ENCODE measurements at regions not wholly inside any gene's neighbourhood (a gene's known extent, or its start where the extent isn't known, plus 50 kb on each side); places are given as distances from the start of the nearest gene placed in this dataset.

GRCh38 chr3:141425523-141426233, 57.4 kb downstream of the ZBTB38 start:
- no peak for DNase-seq (ENCODE audit: extremely low read depth, insufficient read length)
- H3K27me3 ChIP-seq (replicated peaks; ENCODE audit: control insufficient read depth, insufficient read depth, low read length): no peaks in the 10 kb centered on the region
- no peak for TF ChIP-seq CTCF (IDR thresholded peaks at IDR 0.05; ENCODE audit: insufficient read depth, low read length, poor library complexity, severe bottlenecking)
- no peak overlapping the region for H3K4me3 ChIP-seq (replicated peaks; ENCODE audit: low read depth, low read length)
- H3K36me3 ChIP-seq (ENCODE audit: control insufficient read depth, insufficient read depth, low read length): peaks cover 37% of the 10 kb centered on the region

DNA sequence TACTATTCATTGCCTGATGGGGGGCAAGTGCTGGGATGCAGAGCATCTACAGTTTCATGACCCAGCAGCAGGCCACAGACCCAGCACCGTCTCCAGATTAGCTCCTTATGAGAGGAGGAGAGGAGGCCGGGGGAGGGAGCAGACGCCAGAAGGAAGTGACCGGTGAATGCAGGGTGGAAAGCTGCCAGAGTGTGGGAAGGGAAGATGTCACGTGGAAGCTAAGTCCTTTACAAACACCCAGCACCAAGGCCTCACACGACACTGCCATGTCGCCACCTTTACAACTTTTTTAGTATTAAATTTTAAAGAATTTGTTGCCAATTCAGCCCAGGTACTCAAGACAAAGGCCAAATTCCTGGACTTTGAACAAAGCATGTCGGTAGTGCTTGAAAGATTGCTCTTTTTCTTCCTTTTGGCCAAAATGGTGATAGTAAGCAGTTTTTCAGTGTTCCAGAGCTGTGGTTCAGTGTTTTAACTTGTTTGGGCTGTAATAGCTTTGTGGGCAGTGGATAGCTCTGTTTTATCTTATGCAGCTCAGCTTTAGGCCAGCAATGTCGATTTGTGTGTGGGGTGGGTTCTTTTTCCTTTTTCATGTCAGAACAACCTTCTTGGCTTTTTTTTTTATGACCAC, 58.2 kb downstream of the ZBTB38 start:
- no peak for TF ChIP-seq CTCF (IDR thresholded peaks at IDR 0.05; ENCODE audit: insufficient read depth, low read length, poor library complexity, severe bottlenecking)
- Histone ChIP-seq H3K4me3 (replicated peaks; ENCODE audit: low read depth, low read length) (no peak overlapping the region), H3K27me3 (replicated peaks; ENCODE audit: control insufficient read depth, insufficient read depth, low read length) (no peaks in the 10 kb centered on the region), H3K36me3 (ENCODE audit: control insufficient read depth, insufficient read depth, low read length) (peaks cover 35% of the 10 kb centered on the region)
- no peak for DNase-seq (ENCODE audit: extremely low read depth, insufficient read length)

GRCh38 chr3:141427764-141428163, 59.1 kb upstream of the RASA2 start:
- H3K36me3 ChIP-seq (ENCODE audit: control insufficient read depth, insufficient read depth, low read length): peaks cover 28% of the 10 kb centered on the region
- DNase-seq (ENCODE audit: extremely low read depth, insufficient read length): no peak
- no peak for TF ChIP-seq CTCF (IDR thresholded peaks at IDR 0.05; ENCODE audit: insufficient read depth, low read length, poor library complexity, severe bottlenecking)
- H3K27me3 ChIP-seq (replicated peaks; ENCODE audit: control insufficient read depth, insufficient read depth, low read length): no peaks in the 10 kb centered on the region
- H3K4me3 ChIP-seq (replicated peaks; ENCODE audit: low read depth, low read length): no peak overlapping the region

- Histone ChIP-seq H3K36me3 (ENCODE audit: control insufficient read depth, insufficient read depth, low read length) (peaks cover 26% of the 10 kb centered on the region), H3K4me3 (replicated peaks; ENCODE audit: low read depth, low read length) (no peak overlapping the region), H3K27me3 (replicated peaks; ENCODE audit: control insufficient read depth, insufficient read depth, low read length) (no peaks in the 10 kb centered on the region)
- no peak for TF ChIP-seq CTCF (IDR thresholded peaks at IDR 0.05; ENCODE audit: insufficient read depth, low read length, poor library complexity, severe bottlenecking)
- no peak for DNase-seq (ENCODE audit: extremely low read depth, insufficient read length)
Observed at GRCh38 chr3:141429371-141430035, 57.3 kb upstream of the RASA2 start.

- Histone ChIP-seq H3K27me3 (replicated peaks; ENCODE audit: control insufficient read depth, insufficient read depth, low read length) (no peaks in the 10 kb centered on the region), H3K36me3 (ENCODE audit: control insufficient read depth, insufficient read depth, low read length) (peaks cover 24% of the 10 kb centered on the region), H3K4me3 (replicated peaks; ENCODE audit: low read depth, low read length) (no peak overlapping the region)
- no peak for TF ChIP-seq CTCF (IDR thresholded peaks at IDR 0.05; ENCODE audit: insufficient read depth, low read length, poor library complexity, severe bottlenecking)
- no peak for DNase-seq (ENCODE audit: extremely low read depth, insufficient read length)
Observed at GRCh38 chr3:141430316-141430715, 56.5 kb upstream of the RASA2 start.

Data from GM06990 (cell line).